ENCODE measurements at regions not wholly inside any gene's neighbourhood (a gene's known extent, or its start where the extent isn't known, plus 50 kb on each side); places are given as distances from the start of the nearest gene placed in this dataset.

GRCh38 chr5:41575110-41575779 is 64.8 kb upstream of the PLCXD3 start:
- no peak overlapping the region for H3K4me3 ChIP-seq (ENCODE audit: low read depth, low read length)
- no peak for DNase-seq (ENCODE audit: low read depth)
- TF ChIP-seq, protein P1, sequence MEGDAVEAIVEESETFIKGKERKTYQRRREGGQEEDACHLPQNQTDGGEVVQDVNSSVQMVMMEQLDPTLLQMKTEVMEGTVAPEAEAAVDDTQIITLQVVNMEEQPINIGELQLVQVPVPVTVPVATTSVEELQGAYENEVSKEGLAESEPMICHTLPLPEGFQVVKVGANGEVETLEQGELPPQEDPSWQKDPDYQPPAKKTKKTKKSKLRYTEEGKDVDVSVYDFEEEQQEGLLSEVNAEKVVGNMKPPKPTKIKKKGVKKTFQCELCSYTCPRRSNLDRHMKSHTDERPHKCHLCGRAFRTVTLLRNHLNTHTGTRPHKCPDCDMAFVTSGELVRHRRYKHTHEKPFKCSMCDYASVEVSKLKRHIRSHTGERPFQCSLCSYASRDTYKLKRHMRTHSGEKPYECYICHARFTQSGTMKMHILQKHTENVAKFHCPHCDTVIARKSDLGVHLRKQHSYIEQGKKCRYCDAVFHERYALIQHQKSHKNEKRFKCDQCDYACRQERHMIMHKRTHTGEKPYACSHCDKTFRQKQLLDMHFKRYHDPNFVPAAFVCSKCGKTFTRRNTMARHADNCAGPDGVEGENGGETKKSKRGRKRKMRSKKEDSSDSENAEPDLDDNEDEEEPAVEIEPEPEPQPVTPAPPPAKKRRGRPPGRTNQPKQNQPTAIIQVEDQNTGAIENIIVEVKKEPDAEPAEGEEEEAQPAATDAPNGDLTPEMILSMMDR (IDR thresholded peaks at IDR 0.05; ENCODE audit: control insufficient read depth, extremely low read depth, insufficient read depth), result no peak

DNA sequence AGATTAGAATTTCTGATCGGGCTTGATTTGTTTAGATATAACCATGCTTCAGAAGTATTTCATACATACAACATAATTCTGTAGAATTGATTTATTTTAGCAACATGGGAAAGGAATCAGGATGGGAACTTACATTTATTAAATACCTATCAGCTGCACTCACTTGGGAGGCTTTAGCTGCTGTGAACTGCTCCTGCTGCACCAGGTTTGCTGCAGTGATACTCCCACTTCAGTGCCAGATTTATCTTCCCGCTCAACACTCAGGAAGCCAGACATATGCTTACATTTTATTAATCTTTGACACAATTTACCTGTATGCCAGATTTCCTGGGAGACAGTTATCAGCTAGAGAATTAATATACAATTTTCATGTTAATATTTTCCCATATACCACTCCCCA is 64.0 kb upstream of the PLCXD3 start:
- TF ChIP-seq, protein P1 (IDR thresholded peaks at IDR 0.05; ENCODE audit: control insufficient read depth, extremely low read depth, insufficient read depth), result no peak
- H3K4me3 ChIP-seq (ENCODE audit: low read depth, low read length), result no peak overlapping the region
- no peak for DNase-seq (ENCODE audit: low read depth)
